GM19328 (cell line): ENCODE measurements at regions not wholly inside any gene's neighbourhood (a gene's known extent, or its start where the extent isn't known, plus 50 kb on each side); places are given as distances from the start of the nearest gene placed in this dataset.

ENCODE experiments used
- ATAC-seq: cut with Tn5 transposase; IDR thresholded peaks from one replicate; pipeline ENCODE4 v1.9.1; 2021; ENCODE audit warnings: mild to moderate bottlenecking, moderate library complexity; ENCODE audit not compliant: unreplicated experiment

- ATAC-seq = no peak
Measured at GRCh38 chr2:129609224-129609623, 370.2 kb upstream of the RAB6C start.

- ATAC-seq = no peak
Measured at GRCh38 chr2:129610766-129611165, 368.7 kb upstream of the RAB6C start.

GRCh38 chr2:129611471-129611870 is 368.0 kb upstream of the RAB6C start:
- ATAC-seq = no peak

- no peak for ATAC-seq
Measured at GRCh38 chr2:129619471-129619870, 360.0 kb upstream of the RAB6C start.

GRCh38 chr2:129620411-129620810 is 359.1 kb upstream of the RAB6C start:
- ATAC-seq = no peak

- no peak for ATAC-seq
Measured at GRCh38 chr2:129623783-129624182, 355.7 kb upstream of the RAB6C start.

- no peak for ATAC-seq
Measured at GRCh38 chr2:129627437-129627836, 352.0 kb upstream of the RAB6C start.

GRCh38 chr2:129636692-129637091 is 342.8 kb upstream of the RAB6C start:
- no peak for ATAC-seq

GRCh38 chr2:129641371-129641770 is 338.1 kb upstream of the RAB6C start:
- ATAC-seq = no peak

- ATAC-seq = no peak
Measured at GRCh38 chr2:129642526-129643043, 336.9 kb upstream of the RAB6C start.

- ATAC-seq = no peak
Measured at GRCh38 chr2:129645335-129645734, 334.1 kb upstream of the RAB6C start.

GRCh38 chr2:129646107-129646506 is 333.4 kb upstream of the RAB6C start:
- no peak for ATAC-seq

- no peak for ATAC-seq
Measured at GRCh38 chr2:129653246-129653645, 326.2 kb upstream of the RAB6C start.

GRCh38 chr2:129654331-129654730 is 325.1 kb upstream of the RAB6C start:
- no peak for ATAC-seq

GRCh38 chr2:129656081-129656598 is 323.3 kb upstream of the RAB6C start:
- ATAC-seq = no peak

- ATAC-seq = no peak
Measured at GRCh38 chr2:129658430-129658829, 321.0 kb upstream of the RAB6C start.

GRCh38 chr2:129661935-129662334 is 317.5 kb upstream of the RAB6C start:
- no peak for ATAC-seq

- ATAC-seq = no peak
Measured at GRCh38 chr2:129667577-129667976, 311.9 kb upstream of the RAB6C start.

GRCh38 chr2:129672521-129672920 is 306.9 kb upstream of the RAB6C start:
- ATAC-seq = no peak

- no peak for ATAC-seq
Measured at GRCh38 chr2:129673234-129673633, 306.2 kb upstream of the RAB6C start.

GRCh38 chr2:129673847-129674711 is 305.4 kb upstream of the RAB6C start:
- ATAC-seq = no peak

- ATAC-seq = no peak
Measured at GRCh38 chr2:129678751-129679150, 300.7 kb upstream of the RAB6C start.
